OCI-LY1 (cell line): ENCODE measurements at regions not wholly inside any gene's neighbourhood (a gene's known extent, or its start where the extent isn't known, plus 50 kb on each side); places are given as distances from the start of the nearest gene placed in this dataset.

Source experiments
- CTCF ChIP-seq: fragments of 200-600 bp; sonication (generic), shearing (Covaris generic); IDR thresholded peaks from 2 replicates; pipeline ENCODE4 v1.5.1; 2017; ENCODE audit warnings: mild to moderate bottlenecking, antibody characterized with exemption, low read length, moderate library complexity, mixed read lengths
- EZH2 ChIP-seq: fragments of 200-600 bp; sonication (generic), shearing (Covaris generic); IDR thresholded peaks from 2 replicates; pipeline ENCODE4 v1.8.0; 2017; ENCODE audit warnings: borderline replicate concordance, mixed run types, mild to moderate bottlenecking, antibody characterized with exemption, low read length, moderate library complexity, mixed read lengths

DNA sequence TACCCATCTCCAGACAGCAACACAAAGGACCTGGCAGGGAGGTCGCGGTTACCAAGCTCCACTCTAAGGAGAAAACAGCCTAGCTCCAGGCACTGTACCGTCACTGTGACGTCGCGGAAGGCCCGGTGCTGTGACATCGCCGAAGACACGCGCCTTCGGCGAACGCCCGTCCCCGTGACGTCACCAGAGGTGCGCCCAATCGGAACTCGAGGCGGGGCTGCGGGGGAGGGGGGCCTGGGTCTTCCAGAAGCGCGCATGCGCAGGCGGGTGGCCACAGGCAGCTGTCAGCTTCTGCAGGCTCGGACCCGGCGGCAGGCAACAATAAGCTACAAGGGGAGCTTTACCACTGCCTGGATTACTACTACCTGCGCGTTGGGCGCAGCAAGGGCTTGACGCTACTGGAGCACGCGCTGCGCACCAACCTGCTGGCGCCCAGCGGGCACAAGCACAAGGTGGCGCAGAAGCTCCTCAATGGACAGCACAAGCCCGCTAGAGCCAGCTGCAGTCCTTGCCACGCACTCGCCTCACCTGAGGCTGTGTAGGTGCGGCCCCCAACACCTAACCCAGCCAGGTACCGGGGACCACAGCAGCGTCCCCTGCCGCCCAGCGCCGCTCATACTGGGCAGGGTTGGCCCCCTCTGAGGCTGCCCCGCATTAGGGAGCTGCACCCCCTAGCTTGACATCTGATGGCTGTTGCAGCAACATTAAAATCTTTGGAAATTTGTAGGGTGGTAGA lies 208.4 kb downstream of the TPST1 start:
- no peak for TF ChIP-seq EZH2
- TF ChIP-seq CTCF, result peak; percentile 82
